ENCODE measurements at regions not wholly inside any gene's neighbourhood (a gene's known extent, or its start where the extent isn't known, plus 50 kb on each side); places are given as distances from the start of the nearest gene placed in this dataset.

DNA sequence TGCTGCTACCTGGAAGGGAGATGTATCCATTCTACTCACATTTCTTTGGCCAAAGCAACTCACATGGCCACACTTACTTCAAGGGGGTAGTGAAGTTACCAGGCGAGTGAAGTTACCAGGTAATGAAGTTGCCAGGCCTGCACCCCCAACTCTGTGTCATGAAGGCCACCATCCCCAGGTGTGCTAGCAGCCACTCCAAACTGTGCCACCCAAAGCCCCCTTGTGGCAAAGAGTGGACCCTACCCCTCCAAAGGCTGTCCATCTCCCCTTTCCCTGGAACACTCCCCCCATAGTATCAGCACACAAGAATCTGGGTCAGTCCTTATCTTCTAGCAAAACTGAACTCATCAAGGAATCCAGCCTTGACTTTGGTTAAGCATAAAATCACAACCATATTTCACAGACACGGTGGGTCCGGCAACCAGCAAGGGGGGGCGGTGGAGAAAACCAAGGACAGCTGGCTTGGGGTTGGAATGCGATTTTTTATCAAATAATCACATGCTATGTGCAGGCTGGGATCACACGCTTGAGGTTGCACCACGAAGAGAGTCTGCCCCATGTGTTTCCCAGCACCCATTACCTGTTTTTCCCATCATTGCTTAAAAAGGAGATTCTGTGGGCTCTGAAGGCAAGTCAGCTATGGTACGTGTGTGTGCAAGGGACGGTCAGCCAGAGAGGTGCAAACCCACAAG, 60.9 kb downstream of the ZFP36L2 start:
- no peak overlapping the region for H3K4me3 ChIP-seq (ENCODE audit: low read depth, low read length)
- DNase-seq (ENCODE audit: low read depth): no peak
- no peak for TF ChIP-seq MYC (IDR thresholded peaks at IDR 0.05; ENCODE audit: low read depth, low read length)
- TF ChIP-seq CTCF (IDR thresholded peaks at IDR 0.05; ENCODE audit: low read depth, low read length): no peak
- no peak for TF ChIP-seq POLR2A (IDR thresholded peaks at IDR 0.05; ENCODE audit: extremely low read depth, insufficient read length)
- TF ChIP-seq, protein P1, sequence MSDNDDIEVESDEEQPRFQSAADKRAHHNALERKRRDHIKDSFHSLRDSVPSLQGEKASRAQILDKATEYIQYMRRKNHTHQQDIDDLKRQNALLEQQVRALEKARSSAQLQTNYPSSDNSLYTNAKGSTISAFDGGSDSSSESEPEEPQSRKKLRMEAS (IDR thresholded peaks at IDR 0.05; ENCODE audit: low read depth, low read length): no peak

DNA sequence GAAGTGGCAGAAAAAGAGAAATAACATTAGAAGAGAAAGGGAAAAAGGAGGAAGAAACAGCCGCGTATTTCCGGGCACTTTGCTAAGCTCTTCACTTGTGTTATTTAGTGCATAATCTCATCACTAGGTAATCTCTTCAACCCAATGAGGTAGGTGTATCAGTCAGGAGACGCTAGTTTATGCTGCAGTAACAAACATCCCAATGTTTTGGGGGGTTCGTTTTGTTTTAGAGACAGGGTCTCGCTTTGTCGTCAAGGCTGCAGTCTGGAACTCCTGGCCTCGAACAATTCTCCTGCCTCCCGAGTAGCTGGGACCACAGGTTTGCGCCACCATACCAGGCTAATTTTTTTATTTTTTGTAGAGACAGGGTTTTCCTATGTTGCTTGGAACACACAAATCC, 61.7 kb downstream of the ZFP36L2 start:
- no peak for DNase-seq (ENCODE audit: low read depth)
- TF ChIP-seq MYC (IDR thresholded peaks at IDR 0.05; ENCODE audit: low read depth, low read length) (no peak), POLR2A (IDR thresholded peaks at IDR 0.05; ENCODE audit: extremely low read depth, insufficient read length) (no peak), CTCF (IDR thresholded peaks at IDR 0.05; ENCODE audit: low read depth, low read length) (no peak)
- TF ChIP-seq, protein P1 (IDR thresholded peaks at IDR 0.05; ENCODE audit: low read depth, low read length): no peak

DNA sequence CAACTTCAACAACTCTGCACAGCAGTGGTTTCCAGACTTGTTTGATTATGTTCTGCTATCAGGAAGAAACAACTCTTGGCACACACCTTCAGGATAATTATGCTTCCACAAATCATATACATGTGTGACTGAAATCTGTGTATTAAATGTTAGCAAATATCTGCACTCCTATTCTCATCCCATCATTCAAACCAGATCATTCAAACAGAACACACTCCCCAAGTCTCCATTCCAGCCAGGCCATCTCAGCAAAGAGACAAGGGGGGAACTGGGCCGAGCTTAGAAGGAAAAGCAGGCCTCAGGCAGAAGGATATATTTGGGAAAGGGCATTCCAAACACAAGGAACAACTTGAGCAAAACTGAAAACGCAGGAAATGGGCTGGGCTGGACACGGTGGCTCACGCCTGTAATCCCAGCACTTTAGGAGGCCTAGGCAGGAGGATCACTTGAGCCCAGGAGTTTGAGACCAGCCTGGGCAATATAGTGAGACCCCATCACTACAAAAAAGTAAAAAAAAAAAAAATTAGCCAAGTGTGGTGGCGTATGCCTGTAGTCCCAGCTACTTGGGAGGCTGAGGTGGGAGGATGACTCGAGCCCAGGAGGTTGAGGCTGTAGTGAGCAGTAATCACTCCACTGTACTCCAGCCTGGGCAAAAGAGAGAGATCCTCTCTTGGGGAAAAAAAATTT, 62.7 kb downstream of the ZFP36L2 start:
- TF ChIP-seq MYC (IDR thresholded peaks at IDR 0.05; ENCODE audit: low read depth, low read length) (no peak), CTCF (IDR thresholded peaks at IDR 0.05; ENCODE audit: low read depth, low read length) (no peak), POLR2A (IDR thresholded peaks at IDR 0.05; ENCODE audit: extremely low read depth, insufficient read length) (no peak)
- TF ChIP-seq, protein P1 (IDR thresholded peaks at IDR 0.05; ENCODE audit: low read depth, low read length): no peak
- no peak overlapping the region for H3K4me3 ChIP-seq (ENCODE audit: low read depth, low read length)
- no peak for DNase-seq (ENCODE audit: low read depth)

More for the DNA sequence above, 61.7 kb downstream of the ZFP36L2 start:
- no peak overlapping the region for H3K4me3 ChIP-seq (ENCODE audit: low read depth, low read length)

GRCh38 chr2:43162511-43162776, 64.0 kb downstream of the ZFP36L2 start:
- no peak overlapping the region for H3K4me3 ChIP-seq (ENCODE audit: low read depth, low read length)
- TF ChIP-seq, protein P1 (IDR thresholded peaks at IDR 0.05; ENCODE audit: low read depth, low read length): no peak
- no peak for TF ChIP-seq POLR2A (IDR thresholded peaks at IDR 0.05; ENCODE audit: extremely low read depth, insufficient read length)
- no peak for TF ChIP-seq MYC (IDR thresholded peaks at IDR 0.05; ENCODE audit: low read depth, low read length)
- no peak for TF ChIP-seq CTCF (IDR thresholded peaks at IDR 0.05; ENCODE audit: low read depth, low read length)
- no peak for DNase-seq (ENCODE audit: low read depth)

GRCh38 chr2:43161650-43162510, 64.5 kb downstream of the ZFP36L2 start:
- no peak overlapping the region for H3K4me3 ChIP-seq (ENCODE audit: low read depth, low read length)
- no peak for TF ChIP-seq MYC (IDR thresholded peaks at IDR 0.05; ENCODE audit: low read depth, low read length)
- TF ChIP-seq, protein P1 (IDR thresholded peaks at IDR 0.05; ENCODE audit: low read depth, low read length): no peak
- no peak for DNase-seq (ENCODE audit: low read depth)
